ENCODE measurements at regions not wholly inside any gene's neighbourhood (a gene's known extent, or its start where the extent isn't known, plus 50 kb on each side); places are given as distances from the start of the nearest gene placed in this dataset.

- DNase-seq: no peak
Observed at GRCh38 chr6:78397499-78397898, 469.9 kb upstream of the IRAK1BP1 start.

GRCh38 chr6:78398292-78398691, 469.1 kb upstream of the IRAK1BP1 start:
- DNase-seq: no peak

GRCh38 chr6:78400076-78400475, 467.3 kb upstream of the IRAK1BP1 start:
- DNase-seq: no peak

DNA sequence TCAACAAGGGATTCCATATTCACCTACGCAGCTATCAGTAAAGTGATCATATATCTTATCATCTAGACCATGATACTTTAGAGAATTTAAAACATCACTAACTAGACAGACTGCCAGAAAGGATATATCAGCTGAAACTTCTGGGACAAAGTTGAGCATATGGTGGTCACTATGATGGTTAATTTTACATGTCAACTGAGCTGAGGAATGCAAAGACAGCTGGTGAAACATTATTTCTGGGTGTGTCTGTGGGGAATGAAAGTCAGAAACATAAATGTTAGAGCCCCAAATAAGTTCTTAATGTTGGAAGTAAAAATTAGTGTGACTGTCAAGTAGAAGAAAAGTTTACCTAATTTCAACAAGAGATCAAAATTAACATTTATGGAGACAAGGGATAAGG, 440.0 kb upstream of the IRAK1BP1 start:
- no peak for DNase-seq

DNA sequence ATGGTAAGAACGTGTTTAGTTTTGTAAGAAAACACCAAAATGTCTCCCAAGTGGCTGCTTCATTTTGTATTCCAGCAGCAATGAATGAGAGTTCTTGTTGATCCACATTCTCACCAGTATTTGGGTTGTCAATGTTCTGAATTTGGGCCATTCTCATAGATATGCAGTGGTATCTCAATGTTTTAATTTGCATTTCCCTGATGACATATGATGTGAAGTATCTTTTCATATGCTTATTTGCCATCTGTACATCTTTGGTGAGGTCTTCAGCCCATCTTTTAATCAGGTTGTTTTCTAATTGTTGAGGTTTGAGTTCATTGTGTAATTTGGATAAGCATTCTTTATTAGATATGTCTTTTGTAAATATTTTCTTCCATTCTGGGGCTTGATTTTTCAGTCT, 436.8 kb upstream of the IRAK1BP1 start:
- no peak for DNase-seq

DNA sequence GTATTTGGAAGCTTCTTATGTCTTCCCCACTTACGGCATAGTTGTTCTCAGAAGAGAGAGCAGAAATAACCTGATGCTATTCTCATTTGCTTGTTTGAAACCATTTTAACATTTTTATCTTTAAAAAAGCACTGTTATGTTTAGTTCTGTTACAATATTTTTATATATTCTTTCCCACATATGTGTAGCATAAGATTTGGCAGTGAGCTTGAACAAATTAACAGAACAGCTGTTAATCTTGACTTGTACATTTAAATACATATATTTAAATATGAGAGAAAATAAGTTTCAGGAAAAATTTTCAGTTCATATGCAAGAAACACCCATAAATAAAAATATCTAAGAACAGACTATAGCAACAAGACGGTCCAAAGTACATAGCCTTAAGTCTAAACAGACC, 431.7 kb upstream of the IRAK1BP1 start:
- DNase-seq: no peak

DNA sequence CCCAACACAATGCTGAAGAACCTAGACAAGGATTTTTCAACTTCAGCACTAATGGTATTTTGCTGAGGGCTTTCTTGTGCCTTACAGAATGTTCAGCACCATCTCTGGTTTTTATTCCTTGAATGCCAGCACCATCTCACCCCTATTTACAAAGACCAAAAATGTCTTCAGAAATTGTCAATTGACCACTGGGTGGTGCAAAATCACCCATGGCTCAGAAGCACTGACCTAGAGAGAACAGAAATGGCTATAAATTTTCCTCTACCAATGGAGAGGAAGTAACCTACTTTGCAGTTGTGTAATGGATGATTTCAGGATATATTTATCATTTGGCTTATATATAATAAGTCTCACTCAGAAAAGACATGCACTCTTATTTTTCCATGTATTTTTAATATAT, 431.0 kb upstream of the IRAK1BP1 start:
- DNase-seq: no peak

GRCh38 chr6:78438135-78438534, 429.2 kb upstream of the IRAK1BP1 start:
- DNase-seq: no peak

- no peak for DNase-seq
Observed at GRCh38 chr6:78460711-78461110, 406.6 kb upstream of the IRAK1BP1 start.

GRCh38 chr6:78462728-78463127, 404.6 kb upstream of the IRAK1BP1 start:
- no peak for DNase-seq

DNA sequence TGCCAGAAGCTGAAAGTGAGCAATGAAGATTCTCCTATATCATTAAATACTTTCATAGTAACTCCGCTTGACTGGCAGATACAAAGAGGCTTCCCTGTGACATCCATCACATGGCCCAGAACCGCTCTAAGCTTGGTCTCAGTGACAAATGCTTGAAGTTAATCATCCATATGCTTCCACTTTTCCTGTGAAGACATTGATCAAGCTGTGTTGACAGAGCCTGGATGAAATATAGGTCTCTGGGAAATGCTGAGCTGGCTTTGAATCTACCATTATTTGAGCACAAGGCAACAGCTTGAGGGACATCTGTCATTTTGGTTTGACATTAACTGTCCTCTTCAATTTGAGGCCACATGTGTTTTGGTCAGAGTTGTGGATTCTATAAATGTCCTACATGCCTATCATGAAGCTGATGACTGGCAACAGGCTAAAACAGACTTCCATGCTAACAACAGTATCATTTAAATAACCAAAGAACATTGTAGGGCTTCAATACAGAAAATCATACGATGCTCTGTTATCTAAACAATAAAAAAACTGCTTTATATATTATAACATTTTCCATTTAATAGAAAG, 402.2 kb upstream of the IRAK1BP1 start:
- DNase-seq: no peak

DNA sequence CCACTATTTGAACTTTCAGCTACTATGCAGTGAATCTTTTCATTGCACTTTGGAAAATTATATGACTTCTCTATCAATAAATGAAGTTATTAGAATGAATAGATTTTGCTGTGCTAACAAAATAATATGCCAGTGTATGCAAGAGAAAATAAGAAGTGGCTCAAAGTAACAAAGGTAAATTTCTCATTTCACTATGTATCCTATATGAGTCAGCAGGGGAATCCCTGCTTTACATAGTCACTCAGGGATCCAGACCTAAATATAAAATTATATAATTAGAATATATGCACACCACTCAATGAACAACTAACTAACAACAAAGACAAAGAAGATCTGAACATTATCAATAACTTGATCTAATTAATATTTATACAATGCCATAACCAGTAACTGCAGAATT, 390.8 kb upstream of the IRAK1BP1 start:
- DNase-seq: no peak

DNA sequence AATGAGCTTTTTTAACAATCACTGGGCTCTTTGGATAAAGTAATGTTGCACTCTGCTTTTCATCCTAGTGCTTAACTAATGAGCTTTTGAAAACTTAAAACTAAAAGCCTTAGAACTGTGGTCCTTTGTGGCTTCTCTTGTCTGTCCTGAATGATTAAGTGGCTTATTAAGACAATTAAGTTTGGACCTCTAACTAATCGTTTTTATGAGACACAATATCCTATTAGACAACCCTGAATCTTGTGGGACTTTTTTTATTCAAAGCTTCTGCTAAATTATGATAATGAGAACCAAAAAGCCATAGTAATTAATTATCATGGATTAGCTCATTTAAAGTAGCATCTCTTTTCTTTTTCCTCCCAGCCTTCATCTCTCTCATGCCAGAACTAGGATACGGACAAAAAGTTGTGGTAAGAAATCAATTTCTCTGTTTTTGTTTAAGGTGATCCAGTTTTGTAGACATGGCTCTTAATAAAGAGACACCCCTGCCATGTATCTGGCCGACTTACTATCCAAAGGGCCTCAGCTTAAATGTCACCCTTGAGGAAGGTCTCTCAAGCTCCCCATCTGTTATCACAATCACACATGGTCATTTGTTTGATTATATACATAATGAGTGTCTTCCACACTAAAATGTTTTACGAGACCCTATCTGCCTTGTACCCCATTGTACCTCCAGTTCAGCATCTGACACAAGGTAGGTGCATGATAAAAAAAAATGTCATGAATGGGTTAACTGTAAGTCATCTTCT, 384.4 kb upstream of the IRAK1BP1 start:
- DNase-seq: no peak

DNA sequence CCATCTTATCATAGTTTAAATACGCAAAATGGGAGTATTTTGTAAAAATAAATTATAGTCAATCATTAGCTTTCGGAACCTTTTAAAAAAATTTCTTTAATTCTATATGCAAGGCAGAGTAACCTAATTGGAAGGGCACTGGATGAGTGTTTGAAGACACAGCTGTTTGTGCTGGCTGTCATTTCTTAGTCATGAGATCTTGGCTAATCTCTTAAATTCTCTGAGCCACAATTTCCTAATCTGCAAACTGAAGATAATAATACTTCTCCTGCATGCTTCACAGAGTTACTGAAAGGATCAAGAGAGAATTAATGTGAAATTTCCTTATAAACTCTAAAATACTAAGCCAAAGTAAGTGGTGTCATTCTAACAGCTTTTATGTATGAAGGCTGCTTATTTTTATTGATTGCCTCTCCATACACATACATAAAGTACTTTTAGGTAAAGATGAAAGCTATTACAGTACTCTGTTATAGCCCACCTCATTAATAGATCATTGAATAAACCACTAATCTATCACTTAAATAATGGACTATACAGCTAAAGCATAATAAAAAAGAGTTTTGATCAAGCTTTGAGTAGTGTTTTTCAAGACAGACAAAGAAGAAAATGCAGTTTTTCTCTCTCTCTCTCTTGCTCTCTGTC, 383.7 kb upstream of the IRAK1BP1 start:
- no peak for DNase-seq

- DNase-seq: no peak
Observed at GRCh38 chr6:78484198-78485064, 382.9 kb upstream of the IRAK1BP1 start.

GRCh38 chr6:78487401-78487800, 379.9 kb upstream of the IRAK1BP1 start:
- no peak for DNase-seq

DNA sequence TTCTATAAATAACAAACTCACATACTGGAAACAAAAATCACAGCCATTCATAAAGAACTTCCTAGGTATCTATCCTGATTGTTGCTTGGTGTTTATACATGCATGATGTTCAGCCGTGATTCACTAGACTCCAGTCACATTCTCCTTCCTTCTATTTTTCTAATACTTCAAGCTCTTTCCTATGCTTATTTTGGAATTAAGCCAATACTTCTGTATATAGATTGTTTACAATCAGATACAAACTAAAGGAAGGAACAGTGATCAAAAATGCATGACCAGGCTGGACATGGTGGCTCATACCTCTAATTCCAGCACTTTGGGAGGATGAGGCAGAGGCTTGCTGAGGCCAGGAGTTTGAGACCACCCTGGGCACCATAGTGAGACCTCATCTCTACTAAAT, 377.5 kb upstream of the IRAK1BP1 start:
- no peak for DNase-seq

GRCh38 chr6:78492351-78493017, 374.9 kb upstream of the IRAK1BP1 start:
- DNase-seq: no peak

- no peak for DNase-seq
Observed at GRCh38 chr6:78500299-78501089, 366.9 kb upstream of the IRAK1BP1 start.

DNA sequence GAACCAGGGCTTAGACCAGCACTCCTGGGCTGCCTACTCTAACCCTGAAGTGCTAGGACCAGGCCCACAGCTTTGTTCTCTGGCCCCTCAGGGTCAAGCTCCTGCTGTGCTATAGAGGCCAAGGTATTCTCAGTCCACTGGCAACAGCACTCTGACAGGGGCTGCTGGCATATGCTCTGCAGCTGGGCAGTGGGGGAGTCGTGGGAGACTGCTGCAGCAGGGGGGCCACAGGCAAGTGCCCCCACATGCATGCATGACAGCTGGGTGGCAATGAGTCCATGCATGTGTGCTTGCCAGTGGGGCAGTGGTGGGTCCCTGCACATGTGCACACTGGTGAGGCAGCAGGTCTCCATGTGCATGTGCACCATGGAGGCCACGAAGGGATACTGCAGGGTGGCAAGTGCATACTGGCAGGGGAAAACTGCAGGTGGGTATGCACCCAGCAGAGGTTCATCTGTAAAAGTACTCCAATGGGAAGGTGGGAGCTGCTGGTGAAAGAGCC, 364.9 kb upstream of the IRAK1BP1 start:
- no peak for DNase-seq

- no peak for DNase-seq
Observed at GRCh38 chr6:78505178-78505577, 362.2 kb upstream of the IRAK1BP1 start.

- no peak for DNase-seq
Observed at GRCh38 chr6:78511009-78511408, 356.3 kb upstream of the IRAK1BP1 start.

Measured in NCI-H2081 treated with DMSO at 0.1 percent for 48 hours (cell line).